Vagina (tissue), 2 donors: ENCODE measurements at regions not wholly inside any gene's neighbourhood (a gene's known extent, or its start where the extent isn't known, plus 50 kb on each side); places are given as distances from the start of the nearest gene placed in this dataset.

Experiments
- DNase-seq, 2 donors: peaks; one replicate each; pipeline ENCODE4 v3.0.0-alpha.2; 2017; ENCODE audit errors: extremely low spot score in 2 of 2
- H3K27ac ChIP-seq: fragments of 200-600 bp; sonication (generic); one replicate; pipeline ENCODE4 v1.5.1; 2019
- H3K27me3 ChIP-seq: fragments of 200-600 bp; sonication (generic); one replicate; pipeline ENCODE4 v1.5.1; 2019
- H3K36me3 ChIP-seq, 2 donors: fragments of 200-600 bp; sonication (generic); one replicate each; pipeline ENCODE4 v1.5.1; 2017 to 2019
- H3K4me1 ChIP-seq: fragments of 200-600 bp; sonication (generic); one replicate; pipeline ENCODE4 v1.5.1; 2019
- H3K4me3 ChIP-seq, 2 donors: fragments of 200-600 bp; sonication (generic); 1 replicate in 1 of 2; 2 replicates in 1 of 2; pipeline ENCODE4 v1.5.1; 2016 to 2019
- H3K9me3 ChIP-seq: fragments of 200-600 bp; sonication (generic); one replicate; pipeline ENCODE4 v1.5.1; 2019
- CTCF ChIP-seq, 3 experiments: fragments of 450-650 bp in 2 of 3; fragments of 200-600 bp in 1 of 3; sonication (generic) in 1 of 3; IDR thresholded peaks; one replicate each; pipeline ENCODE4 v1.5.1; 2017 to 2019; ENCODE audit warnings: antibody characterized with exemption in 3 of 3, mild to moderate bottlenecking in 2 of 3, moderate library complexity in 2 of 3
- POLR2A ChIP-seq, 2 donors: fragments of 450-650 bp; IDR thresholded peaks; one replicate each; pipeline ENCODE4 v1.6.1; 2017; ENCODE audit warnings: antibody characterized with exemption in 2 of 2, mild to moderate bottlenecking in 2 of 2, moderate library complexity in 2 of 2
- POLR2AphosphoS5 ChIP-seq, 2 donors: sonication (generic); formaldehyde crosslinking; IDR thresholded peaks; one replicate each; pipeline ENCODE4 v1.9.0; 2017; ENCODE audit warnings: antibody characterized with exemption in 2 of 2, mild to moderate bottlenecking in 2 of 2, low read depth in 1 of 2; ENCODE audit not compliant: insufficient read depth in 1 of 2
- intact Hi-C: fragments of 100-400 bp; cut with DNase I; formaldehyde crosslinking; loops from one replicate; pipeline ENCODE4 v1.15.1; 2023

DNA sequence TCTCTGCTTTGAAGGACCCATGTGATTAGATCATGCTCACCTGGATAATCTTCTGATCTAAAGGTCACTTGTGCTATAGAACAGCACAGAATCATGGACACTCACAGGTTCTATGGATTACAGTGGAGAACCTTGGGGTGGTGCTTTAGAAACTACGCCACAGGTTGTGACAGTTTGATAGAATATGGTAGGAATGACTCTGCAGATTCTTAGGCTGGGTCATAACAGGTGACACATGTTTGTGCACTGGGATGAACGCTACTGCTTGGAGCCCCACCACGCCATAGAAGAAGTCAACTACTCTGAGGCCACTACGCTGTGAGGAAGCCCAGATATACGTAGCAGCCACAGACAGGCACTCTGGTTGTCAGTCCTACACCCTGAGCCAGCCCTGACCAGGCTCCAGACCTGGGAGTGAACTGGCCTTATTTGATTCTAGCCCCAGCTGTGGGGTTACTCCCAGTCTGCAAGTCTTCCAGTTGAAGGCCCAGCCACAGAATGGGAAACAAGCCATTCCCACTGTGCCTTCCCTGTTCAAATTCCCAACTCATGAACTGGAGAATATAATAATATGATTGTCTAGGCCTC is 99.0 kb upstream of the SLC24A3 start:
- intact Hi-C loops, result no loop called here
- Histone ChIP-seq H3K27me3 (no peaks in the 10 kb centered on the region), H3K9me3 (no peaks in the 10 kb centered on the region), H3K4me1 (peaks cover 19% of the 10 kb centered on the region), H3K36me3 (no peaks in the 10 kb centered on the region), H3K4me3 (no peak overlapping the region), H3K27ac (no peak overlapping the region)
- no peak for TF ChIP-seq CTCF (IDR thresholded peaks at IDR 0.05)
- no peak for TF ChIP-seq POLR2A (IDR thresholded peaks at IDR 0.05)
- no peak for TF ChIP-seq POLR2AphosphoS5 (IDR thresholded peaks at IDR 0.05; ENCODE audit: insufficient read depth in 1 of 2, low read depth in 1 of 2)
- DNase-seq, result peak in 1 of 2 donors; percentile 69

- Histone ChIP-seq H3K27ac (no peak overlapping the region), H3K9me3 (no peaks in the 10 kb centered on the region), H3K4me3 (no peak overlapping the region), H3K36me3 (no peaks in the 10 kb centered on the region), H3K27me3 (no peaks in the 10 kb centered on the region), H3K4me1 (peaks cover 19% of the 10 kb centered on the region)
- TF ChIP-seq CTCF (IDR thresholded peaks at IDR 0.05), result no peak
- TF ChIP-seq POLR2A (IDR thresholded peaks at IDR 0.05), result no peak
- no peak for TF ChIP-seq POLR2AphosphoS5 (IDR thresholded peaks at IDR 0.05; ENCODE audit: insufficient read depth in 1 of 2, low read depth in 1 of 2)
- DNase-seq, result peak in 1 of 2 donors; percentile 27
- intact Hi-C loops, result no loop called here
These were observed 98.0 kb upstream of the SLC24A3 start for GRCh38 chr20:19114410-19114809.

DNA sequence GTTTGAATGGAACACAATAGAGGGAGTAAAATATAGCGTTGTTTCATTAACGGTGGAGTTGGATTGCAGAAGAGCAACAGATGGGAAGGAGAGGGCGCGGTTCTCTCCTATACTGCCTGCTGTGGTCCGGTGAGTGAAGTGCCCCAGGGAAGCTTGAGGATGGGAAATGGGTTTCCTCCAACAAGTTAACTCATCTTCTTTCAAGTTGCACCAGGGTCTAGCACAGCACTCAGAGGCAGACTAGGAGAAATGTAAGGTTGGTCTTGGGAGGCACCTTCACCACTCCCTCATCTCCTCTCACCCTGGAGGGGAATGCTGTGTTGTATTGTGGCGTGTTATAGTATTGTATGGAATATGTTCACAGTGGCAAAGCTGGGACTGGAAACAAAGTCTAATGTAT is 96.9 kb upstream of the SLC24A3 start:
- Histone ChIP-seq H3K4me1 (peaks cover 23% of the 10 kb centered on the region), H3K27ac (no peak overlapping the region), H3K9me3 (no peaks in the 10 kb centered on the region), H3K36me3 (no peaks in the 10 kb centered on the region), H3K4me3 (no peak overlapping the region), H3K27me3 (no peaks in the 10 kb centered on the region)
- TF ChIP-seq POLR2A (IDR thresholded peaks at IDR 0.05) (no peak), CTCF (IDR thresholded peaks at IDR 0.05) (no peak), POLR2AphosphoS5 (IDR thresholded peaks at IDR 0.05; ENCODE audit: insufficient read depth in 1 of 2, low read depth in 1 of 2) (no peak)
- DNase-seq, result peak in 1 of 2 donors; percentile 58
- intact Hi-C loops, result no loop called here

DNA sequence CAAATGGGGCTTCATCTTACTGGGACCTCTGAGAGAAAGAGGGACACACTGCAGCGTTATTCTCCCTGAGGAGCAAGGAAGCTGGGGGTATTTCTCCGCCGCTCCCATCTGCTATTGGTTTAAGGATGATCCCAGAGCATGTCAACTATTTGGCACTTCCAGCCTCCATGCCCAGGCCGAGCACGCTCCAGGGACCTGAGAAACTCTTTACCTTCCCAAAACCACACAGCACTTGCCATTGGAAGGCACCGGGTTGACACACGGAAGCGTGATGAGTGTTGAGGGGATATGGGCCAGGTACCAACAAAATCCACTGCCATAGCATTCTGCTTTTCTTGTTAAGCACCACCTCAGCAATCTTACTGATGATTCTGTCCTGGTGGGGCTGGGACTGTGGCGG is 92.4 kb upstream of the SLC24A3 start:
- Histone ChIP-seq H3K4me1 (peaks cover 12% of the 10 kb centered on the region), H3K27me3 (no peaks in the 10 kb centered on the region), H3K9me3 (no peaks in the 10 kb centered on the region), H3K36me3 (no peaks in the 10 kb centered on the region), H3K27ac (no peak overlapping the region), H3K4me3 (no peak overlapping the region)
- TF ChIP-seq CTCF (IDR thresholded peaks at IDR 0.05) (no peak), POLR2AphosphoS5 (IDR thresholded peaks at IDR 0.05; ENCODE audit: insufficient read depth in 1 of 2, low read depth in 1 of 2) (no peak), POLR2A (IDR thresholded peaks at IDR 0.05) (no peak)
- intact Hi-C loops, result no loop called here
- DNase-seq, result peak in 1 of 2 donors; percentile 74

GRCh38 chr20:19120569-19120968 is 91.9 kb upstream of the SLC24A3 start:
- Histone ChIP-seq H3K27me3 (no peaks in the 10 kb centered on the region), H3K4me3 (no peak overlapping the region), H3K4me1 (peaks cover 12% of the 10 kb centered on the region), H3K36me3 (no peaks in the 10 kb centered on the region), H3K9me3 (no peaks in the 10 kb centered on the region), H3K27ac (no peak overlapping the region)
- DNase-seq, result no peak
- no peak for TF ChIP-seq POLR2A (IDR thresholded peaks at IDR 0.05)
- TF ChIP-seq CTCF (IDR thresholded peaks at IDR 0.05), result no peak
- TF ChIP-seq POLR2AphosphoS5 (IDR thresholded peaks at IDR 0.05; ENCODE audit: insufficient read depth in 1 of 2, low read depth in 1 of 2), result peak in 1 of 2 donors; percentile 34
- intact Hi-C loops, result no loop called here
